Upper lobe of right lung (tissue), 1 donor: ENCODE measurements at regions not wholly inside any gene's neighbourhood (a gene's known extent, or its start where the extent isn't known, plus 50 kb on each side); places are given as distances from the start of the nearest gene placed in this dataset.
A peak's percentile ranks its signal among the peaks of the same experiment; 100 is the strongest.
"Not testable (repeated sequence)": the region's sequence is repeated elsewhere in the genome, so short reads cannot be mapped to it uniquely, and the experiment has no call there.

Experiments used
- ATAC-seq: fragments of 200-7000 bp; cut with Tn5 transposase; one replicate; pipeline ENCODE4 v1.9.1; 2020; ENCODE audit warnings: mild to moderate bottlenecking, moderate library complexity
- DNase-seq: peaks from one replicate; pipeline ENCODE4 v3.0.0-alpha.2; 2020
- H3K27ac ChIP-seq: fragments of 200-600 bp; one replicate; pipeline ENCODE4 v1.8.0; 2022
- H3K27me3 ChIP-seq: fragments of 200-600 bp; one replicate; pipeline ENCODE4 v1.8.0; 2022; ENCODE audit warnings: mild to moderate bottlenecking
- H3K36me3 ChIP-seq: fragments of 200-600 bp; one replicate; pipeline ENCODE4 v1.8.0; 2022
- H3K4me1 ChIP-seq: fragments of 200-600 bp; one replicate; pipeline ENCODE4 v1.8.0; 2022
- H3K4me3 ChIP-seq: fragments of 200-600 bp; one replicate; pipeline ENCODE4 v1.8.0; 2022; ENCODE audit warnings: mild to moderate bottlenecking
- H3K9me3 ChIP-seq: fragments of 200-600 bp; one replicate; pipeline ENCODE4 v1.8.0; 2022
- intact Hi-C: fragments of 100-400 bp; cut with DNase I; formaldehyde crosslinking; loops from one replicate; pipeline ENCODE4 v1.11.0; 2022
- TF ChIP-seq, protein P1 (sequence below): fragments of 200-600 bp; IDR thresholded peaks from one replicate; pipeline ENCODE4 v1.8.0; 2022; ENCODE audit warnings: antibody characterized with exemption
- donor health status: DM: no; HTN: yes; CAD: no; lungs with severe emphysema.

- ATAC-seq = peak; percentile 56
- Histone ChIP-seq H3K4me3 (no peak overlapping the region), H3K4me1 (peaks cover 27% of the 10 kb centered on the region), H3K36me3 (no peaks in the 10 kb centered on the region), H3K27me3 (no peaks in the 10 kb centered on the region), H3K9me3 (no peaks in the 10 kb centered on the region), H3K27ac (peak overlapping the region; percentile 64)
- intact Hi-C loops = loop anchor here (5.0 kb wide), 1 partner anchor 165 kb away; no protein-coding TSS in a partner anchor
- TF ChIP-seq, protein P1, sequence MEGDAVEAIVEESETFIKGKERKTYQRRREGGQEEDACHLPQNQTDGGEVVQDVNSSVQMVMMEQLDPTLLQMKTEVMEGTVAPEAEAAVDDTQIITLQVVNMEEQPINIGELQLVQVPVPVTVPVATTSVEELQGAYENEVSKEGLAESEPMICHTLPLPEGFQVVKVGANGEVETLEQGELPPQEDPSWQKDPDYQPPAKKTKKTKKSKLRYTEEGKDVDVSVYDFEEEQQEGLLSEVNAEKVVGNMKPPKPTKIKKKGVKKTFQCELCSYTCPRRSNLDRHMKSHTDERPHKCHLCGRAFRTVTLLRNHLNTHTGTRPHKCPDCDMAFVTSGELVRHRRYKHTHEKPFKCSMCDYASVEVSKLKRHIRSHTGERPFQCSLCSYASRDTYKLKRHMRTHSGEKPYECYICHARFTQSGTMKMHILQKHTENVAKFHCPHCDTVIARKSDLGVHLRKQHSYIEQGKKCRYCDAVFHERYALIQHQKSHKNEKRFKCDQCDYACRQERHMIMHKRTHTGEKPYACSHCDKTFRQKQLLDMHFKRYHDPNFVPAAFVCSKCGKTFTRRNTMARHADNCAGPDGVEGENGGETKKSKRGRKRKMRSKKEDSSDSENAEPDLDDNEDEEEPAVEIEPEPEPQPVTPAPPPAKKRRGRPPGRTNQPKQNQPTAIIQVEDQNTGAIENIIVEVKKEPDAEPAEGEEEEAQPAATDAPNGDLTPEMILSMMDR = no peak
- peak; percentile 59 for DNase-seq
Observed at GRCh38 chr21:41611966-41612606, 104.1 kb upstream of the TMPRSS2 start.

- TF ChIP-seq, protein P1 = no peak
- ATAC-seq (no peak), DNase-seq (peak; percentile 40)
- Histone ChIP-seq H3K27me3 (no peaks in the 10 kb centered on the region), H3K27ac (no peak overlapping the region), H3K36me3 (no peaks in the 10 kb centered on the region), H3K9me3 (no peaks in the 10 kb centered on the region), H3K4me1 (peaks cover 25% of the 10 kb centered on the region), H3K4me3 (no peak overlapping the region)
- intact Hi-C loops = loop anchor here (5.0 kb wide), 1 partner anchor 166 kb away; no protein-coding TSS in a partner anchor
Observed at GRCh38 chr21:41611441-41611840, 103.5 kb upstream of the TMPRSS2 start.

GRCh38 chr21:41610840-41611115, 102.8 kb upstream of the TMPRSS2 start:
- H3K4me3 ChIP-seq, ATAC-seq, H3K27me3 ChIP-seq, H3K27ac ChIP-seq, H3K9me3 ChIP-seq, H3K36me3 ChIP-seq: not testable (repeated sequence)
- intact Hi-C loops = loop anchor here (5.0 kb wide), 1 partner anchor 167 kb away; no protein-coding TSS in a partner anchor
- peak; percentile 55 for DNase-seq
- H3K4me1 ChIP-seq = peaks cover 18% of the 10 kb centered on the region

- TF ChIP-seq, protein P1 = peak; percentile 84
- H3K36me3 ChIP-seq = no peaks in the 10 kb centered on the region
- H3K27ac ChIP-seq = peak overlapping the region; percentile 18
- peak; percentile 81 for ATAC-seq
- intact Hi-C loops = loop anchor here (5.0 kb wide), 1 partner anchor 167 kb away; no protein-coding TSS in a partner anchor
- DNase-seq = peak; percentile 81
- no peak overlapping the region for H3K4me3 ChIP-seq
- H3K9me3 ChIP-seq = no peaks in the 10 kb centered on the region
- peaks cover 18% of the 10 kb centered on the region for H3K4me1 ChIP-seq
- H3K27me3 ChIP-seq = no peaks in the 10 kb centered on the region
Observed at GRCh38 chr21:41610042-41610839, 102.3 kb upstream of the TMPRSS2 start.

DNA sequence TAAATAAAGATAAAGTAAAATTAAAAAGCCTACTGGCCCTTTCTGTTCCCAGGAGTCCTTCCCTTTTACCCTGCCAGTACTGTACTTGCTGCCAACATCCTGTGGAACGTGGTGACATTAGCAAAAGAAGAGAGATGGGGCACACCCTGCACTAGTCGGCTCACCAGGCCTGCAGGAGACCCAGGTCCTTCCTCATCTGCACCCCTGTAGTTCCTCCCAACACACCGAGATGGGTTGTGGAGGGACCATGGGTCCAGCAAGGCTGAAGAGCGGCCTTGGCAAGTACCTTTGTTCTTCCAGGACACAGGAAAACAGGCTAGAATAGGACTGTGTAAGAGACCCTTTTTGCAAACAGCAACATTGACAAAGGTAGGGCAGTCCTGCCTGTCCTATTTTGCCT, 98.7 kb upstream of the TMPRSS2 start:
- intact Hi-C loops = no loop called here
- Histone ChIP-seq H3K27ac (no peak overlapping the region), H3K9me3 (no peaks in the 10 kb centered on the region), H3K4me1 (peaks cover 10% of the 10 kb centered on the region), H3K36me3 (no peaks in the 10 kb centered on the region), H3K4me3 (no peak overlapping the region), H3K27me3 (no peaks in the 10 kb centered on the region)
- TF ChIP-seq, protein P1 = no peak
- peak; percentile 20 for DNase-seq
- ATAC-seq = no peak

GRCh38 chr21:41605934-41606285, 98.0 kb upstream of the TMPRSS2 start:
- ATAC-seq (no peak), DNase-seq (peak; percentile 50)
- H3K9me3 ChIP-seq = no peaks in the 10 kb centered on the region
- peaks cover 5% of the 10 kb centered on the region for H3K4me1 ChIP-seq
- intact Hi-C loops = no loop called here
- H3K4me3 ChIP-seq = no peak overlapping the region
- H3K27ac ChIP-seq = no peak overlapping the region
- no peaks in the 10 kb centered on the region for H3K36me3 ChIP-seq
- H3K27me3 ChIP-seq = no peaks in the 10 kb centered on the region
- TF ChIP-seq, protein P1 = no peak
